ENCODE measurements at regions not wholly inside any gene's neighbourhood (a gene's known extent, or its start where the extent isn't known, plus 50 kb on each side); places are given as distances from the start of the nearest gene placed in this dataset.
A peak's percentile ranks its signal among the peaks of the same experiment; 100 is the strongest.

- Mint-ChIP-seq H3K36me3 (no peaks in the 10 kb centered on the region), H3K27ac (no peak overlapping the region), H3K4me3 (no peak overlapping the region), H3K4me1 (no peaks in the 10 kb centered on the region), H3K9me3 (no peaks in the 10 kb centered on the region), H3K27me3 (ENCODE audit: low read depth) (peaks cover 22% of the 10 kb centered on the region)
- no peak for DNase-seq (ENCODE audit: low spot score in 2 of 2, unreplicated experiment in 2 of 2)
- TF ChIP-seq CTCF (IDR thresholded peaks at IDR 0.05; ENCODE audit: unreplicated experiment): no peak
These were observed 375.7 kb downstream of the CCSER2 start for GRCh38 chr10:84704101-84704500.

GRCh38 chr10:84706431-84706830 is 378.0 kb downstream of the CCSER2 start:
- H3K9me3 Mint-ChIP-seq: no peaks in the 10 kb centered on the region
- TF ChIP-seq CTCF (IDR thresholded peaks at IDR 0.05; ENCODE audit: unreplicated experiment): no peak
- H3K4me3 Mint-ChIP-seq: no peak overlapping the region
- no peaks in the 10 kb centered on the region for H3K36me3 Mint-ChIP-seq
- peaks cover 20% of the 10 kb centered on the region for H3K27me3 Mint-ChIP-seq (ENCODE audit: low read depth)
- DNase-seq (ENCODE audit: low spot score in 2 of 2, unreplicated experiment in 2 of 2): no peak
- no peak overlapping the region for H3K27ac Mint-ChIP-seq
- no peaks in the 10 kb centered on the region for H3K4me1 Mint-ChIP-seq

GRCh38 chr10:84706875-84707274 is 378.5 kb downstream of the CCSER2 start:
- TF ChIP-seq CTCF (IDR thresholded peaks at IDR 0.05; ENCODE audit: unreplicated experiment): no peak
- Mint-ChIP-seq H3K9me3 (no peaks in the 10 kb centered on the region), H3K4me1 (no peaks in the 10 kb centered on the region), H3K4me3 (no peak overlapping the region), H3K27me3 (ENCODE audit: low read depth) (peaks cover 18% of the 10 kb centered on the region), H3K27ac (no peak overlapping the region), H3K36me3 (no peaks in the 10 kb centered on the region)
- DNase-seq (ENCODE audit: low spot score in 2 of 2, unreplicated experiment in 2 of 2): no peak

- Mint-ChIP-seq H3K36me3 (no peaks in the 10 kb centered on the region), H3K27ac (no peak overlapping the region), H3K27me3 (ENCODE audit: low read depth) (peaks cover 17% of the 10 kb centered on the region), H3K4me1 (no peaks in the 10 kb centered on the region), H3K4me3 (no peak overlapping the region), H3K9me3 (no peaks in the 10 kb centered on the region)
- TF ChIP-seq CTCF (IDR thresholded peaks at IDR 0.05; ENCODE audit: unreplicated experiment): peak; percentile 59
- DNase-seq (ENCODE audit: low spot score in 2 of 2, unreplicated experiment in 2 of 2): no peak
These were observed 387.5 kb downstream of the CCSER2 start for GRCh38 chr10:84715911-84716310.

DNA sequence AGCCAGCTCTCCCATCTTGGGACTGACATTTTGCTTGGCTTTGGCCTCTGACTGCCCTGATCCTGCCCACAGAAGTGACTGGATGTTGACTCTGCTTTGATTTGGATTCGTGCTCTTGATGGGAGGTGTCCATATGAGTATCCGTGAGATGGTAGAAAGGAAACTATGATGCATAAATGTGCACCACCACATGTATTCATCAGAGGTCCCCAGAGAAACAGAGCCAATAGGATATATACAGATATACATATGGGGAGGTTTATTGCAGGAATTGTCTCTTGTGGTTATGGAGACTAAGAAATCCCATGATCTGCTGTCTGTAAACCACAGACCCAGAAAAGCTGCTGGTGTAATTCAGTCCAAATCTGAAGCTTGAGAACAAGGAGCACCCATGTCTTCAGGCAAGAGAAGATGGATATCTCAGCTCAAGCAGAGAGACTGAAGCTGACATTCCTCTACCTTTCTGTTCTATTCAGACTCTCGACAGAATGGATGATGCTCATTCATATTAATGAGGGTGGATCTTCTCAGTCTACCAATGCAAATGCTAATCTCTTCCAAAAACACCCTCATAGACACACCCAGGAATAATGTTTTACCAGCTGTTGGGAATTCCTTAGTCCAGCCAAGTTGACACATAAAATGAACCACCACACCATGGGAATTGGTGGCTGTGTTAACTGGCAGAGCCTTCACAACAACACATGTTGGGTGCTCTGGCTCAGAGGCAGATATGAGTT is 390.7 kb downstream of the CCSER2 start:
- H3K27ac Mint-ChIP-seq: no peak overlapping the region
- H3K4me3 Mint-ChIP-seq: no peak overlapping the region
- H3K4me1 Mint-ChIP-seq: peaks cover 1% of the 10 kb centered on the region
- H3K36me3 Mint-ChIP-seq: no peaks in the 10 kb centered on the region
- H3K27me3 Mint-ChIP-seq (ENCODE audit: low read depth): peaks cover 15% of the 10 kb centered on the region
- DNase-seq (ENCODE audit: low spot score in 2 of 2, unreplicated experiment in 2 of 2): no peak
- H3K9me3 Mint-ChIP-seq: no peaks in the 10 kb centered on the region
- no peak for TF ChIP-seq CTCF (IDR thresholded peaks at IDR 0.05; ENCODE audit: unreplicated experiment)

Measured in mesothelial cell of epicardium (in vitro differentiated cells).